HG03097 (cell line): ENCODE measurements at regions not wholly inside any gene's neighbourhood (a gene's known extent, or its start where the extent isn't known, plus 50 kb on each side); places are given as distances from the start of the nearest gene placed in this dataset.

Source experiments
- ATAC-seq: cut with Tn5 transposase; IDR thresholded peaks from one replicate; pipeline ENCODE4 v1.9.1; 2021; ENCODE audit not compliant: unreplicated experiment, low FRiP score

GRCh38 chr10:108496106-108496505 lies 1331.6 kb upstream of the SORCS1 start:
- ATAC-seq: no peak

GRCh38 chr10:108490944-108491343 lies 1326.4 kb upstream of the SORCS1 start:
- no peak for ATAC-seq

GRCh38 chr10:108471420-108471819 lies 1306.9 kb upstream of the SORCS1 start:
- ATAC-seq: no peak

- ATAC-seq: no peak
These were observed 1305.4 kb upstream of the SORCS1 start for GRCh38 chr10:108469940-108470339.

GRCh38 chr10:108465871-108466641 lies 1301.5 kb upstream of the SORCS1 start:
- ATAC-seq: no peak

GRCh38 chr10:108462005-108462404 lies 1297.5 kb upstream of the SORCS1 start:
- ATAC-seq: no peak

- no peak for ATAC-seq
These were observed 1290.3 kb upstream of the SORCS1 start for GRCh38 chr10:108454793-108455192.

GRCh38 chr10:108454224-108454623 lies 1289.7 kb upstream of the SORCS1 start:
- ATAC-seq: no peak

GRCh38 chr10:108453166-108453565 lies 1288.7 kb upstream of the SORCS1 start:
- ATAC-seq: no peak

- no peak for ATAC-seq
These were observed 1288.0 kb upstream of the SORCS1 start for GRCh38 chr10:108452533-108452932.

- peak; percentile 51 for ATAC-seq
These were observed 1285.8 kb upstream of the SORCS1 start for GRCh38 chr10:108450280-108450679.

- ATAC-seq: no peak
These were observed 1281.2 kb upstream of the SORCS1 start for GRCh38 chr10:108445746-108446145.

- peak; percentile 87 for ATAC-seq
These were observed 1279.1 kb upstream of the SORCS1 start for GRCh38 chr10:108443636-108444035.

GRCh38 chr10:108439397-108439796 lies 1274.9 kb upstream of the SORCS1 start:
- no peak for ATAC-seq

GRCh38 chr10:108436096-108436495 lies 1271.6 kb upstream of the SORCS1 start:
- ATAC-seq: no peak

- no peak for ATAC-seq
These were observed 1270.2 kb upstream of the SORCS1 start for GRCh38 chr10:108434559-108435252.

GRCh38 chr10:108427146-108427545 lies 1262.6 kb upstream of the SORCS1 start:
- no peak for ATAC-seq

GRCh38 chr10:108425283-108425964 lies 1260.9 kb upstream of the SORCS1 start:
- no peak for ATAC-seq

GRCh38 chr10:108424656-108425055 lies 1260.2 kb upstream of the SORCS1 start:
- ATAC-seq: no peak

- no peak for ATAC-seq
These were observed 1257.8 kb upstream of the SORCS1 start for GRCh38 chr10:108422286-108422685.

GRCh38 chr10:108421266-108421665 lies 1256.8 kb upstream of the SORCS1 start:
- no peak for ATAC-seq
